ENCODE measurements at regions not wholly inside any gene's neighbourhood (a gene's known extent, or its start where the extent isn't known, plus 50 kb on each side); places are given as distances from the start of the nearest gene placed in this dataset.
"Not testable (repeated sequence)": the region's sequence is repeated elsewhere in the genome, so short reads cannot be mapped to it uniquely, and the experiment has no call there.

DNA sequence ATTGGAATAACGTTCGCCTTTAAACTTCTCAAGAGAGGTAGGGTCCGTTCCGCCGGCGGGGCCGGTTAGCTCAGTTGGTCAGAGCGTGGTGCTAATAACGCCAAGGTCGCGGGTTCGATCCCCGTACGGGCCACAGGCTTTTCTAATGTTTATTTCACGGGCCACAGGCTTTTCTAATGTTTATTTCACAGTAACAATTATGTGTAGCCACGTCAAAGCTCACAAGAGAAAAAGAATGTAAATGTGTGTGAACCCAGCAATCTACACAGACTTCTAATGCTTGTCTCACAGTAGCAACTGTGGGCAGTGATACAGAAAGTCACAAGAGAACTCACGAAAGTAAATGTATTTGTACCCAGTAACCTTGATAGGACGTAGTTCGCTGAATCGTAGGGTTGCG lies 121.0 kb upstream of the ZNF322 start:
- DNase-seq; H2AFZ ChIP-seq (ENCODE audit: low read length); H4K20me1 ChIP-seq (ENCODE audit: insufficient read depth, low read depth, low read length); H3K4me1 ChIP-seq (ENCODE audit: low read length); H3K27ac ChIP-seq (ENCODE audit: low read length); H3K4me3 ChIP-seq (ENCODE audit: low read length); H3K9ac ChIP-seq (ENCODE audit: low read length); H3K9me2 ChIP-seq (replicated peaks; ENCODE audit: insufficient read depth, low read length); H3K36me3 ChIP-seq (ENCODE audit: insufficient read depth, low read length); H3K27me3 ChIP-seq (ENCODE audit: low read length); H3K4me2 ChIP-seq (ENCODE audit: low read depth, low read length, poor library complexity, severe bottlenecking); H3K9me3 ChIP-seq (ENCODE audit: low read length); H3K79me2 ChIP-seq (ENCODE audit: low read length): not testable (repeated sequence)

DNA sequence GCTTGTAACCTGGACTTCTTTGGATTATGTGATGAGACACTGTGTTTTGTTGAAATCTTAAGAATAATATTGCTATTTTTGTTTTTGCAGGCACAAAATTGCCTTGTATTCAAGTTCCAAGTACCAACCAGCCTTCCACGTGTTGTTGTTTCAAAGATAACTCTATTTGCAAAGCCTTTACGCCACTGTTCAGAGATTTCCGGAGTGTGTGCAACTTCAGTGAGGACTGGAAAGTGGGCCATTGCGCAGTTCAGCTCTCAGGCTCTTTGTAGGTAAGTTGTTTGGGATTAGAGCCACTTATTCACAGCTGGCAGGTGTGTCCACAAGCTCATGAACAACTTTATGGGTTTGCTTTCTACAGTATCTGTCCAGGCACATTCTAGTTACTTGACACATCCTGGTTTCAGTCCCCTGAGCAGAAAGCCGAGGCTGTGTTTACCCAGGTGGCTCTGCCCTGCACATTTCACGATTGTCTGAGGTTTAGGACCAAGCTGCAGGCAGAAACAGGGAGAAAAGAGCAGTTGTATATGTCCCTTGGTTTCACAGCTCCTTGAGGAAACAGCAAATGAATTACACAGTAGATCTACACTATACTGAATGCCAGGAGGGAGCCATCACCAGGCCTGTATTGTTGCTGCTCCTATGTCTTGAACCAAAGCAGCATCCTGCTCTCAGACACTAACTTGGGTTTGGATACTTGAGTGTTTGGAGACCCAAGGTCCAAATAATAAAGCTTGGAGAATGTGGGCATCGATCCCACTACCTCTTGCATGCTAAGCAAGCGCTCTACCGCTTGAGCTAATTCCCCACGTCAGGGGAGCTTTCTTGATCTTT lies 136.1 kb upstream of the ZNF322 start:
- not testable (repeated sequence) for H3K4me3 ChIP-seq (ENCODE audit: low read length); H3K9me3 ChIP-seq (ENCODE audit: low read length); H3K27me3 ChIP-seq (ENCODE audit: low read length); H3K4me2 ChIP-seq (ENCODE audit: low read depth, low read length, poor library complexity, severe bottlenecking); DNase-seq; H3K9me2 ChIP-seq (replicated peaks; ENCODE audit: insufficient read depth, low read length); H3K36me3 ChIP-seq (ENCODE audit: insufficient read depth, low read length); H3K9ac ChIP-seq (ENCODE audit: low read length); H3K4me1 ChIP-seq (ENCODE audit: low read length); H2AFZ ChIP-seq (ENCODE audit: low read length); H3K27ac ChIP-seq (ENCODE audit: low read length); H4K20me1 ChIP-seq (ENCODE audit: insufficient read depth, low read depth, low read length); H3K79me2 ChIP-seq (ENCODE audit: low read length)

DNA sequence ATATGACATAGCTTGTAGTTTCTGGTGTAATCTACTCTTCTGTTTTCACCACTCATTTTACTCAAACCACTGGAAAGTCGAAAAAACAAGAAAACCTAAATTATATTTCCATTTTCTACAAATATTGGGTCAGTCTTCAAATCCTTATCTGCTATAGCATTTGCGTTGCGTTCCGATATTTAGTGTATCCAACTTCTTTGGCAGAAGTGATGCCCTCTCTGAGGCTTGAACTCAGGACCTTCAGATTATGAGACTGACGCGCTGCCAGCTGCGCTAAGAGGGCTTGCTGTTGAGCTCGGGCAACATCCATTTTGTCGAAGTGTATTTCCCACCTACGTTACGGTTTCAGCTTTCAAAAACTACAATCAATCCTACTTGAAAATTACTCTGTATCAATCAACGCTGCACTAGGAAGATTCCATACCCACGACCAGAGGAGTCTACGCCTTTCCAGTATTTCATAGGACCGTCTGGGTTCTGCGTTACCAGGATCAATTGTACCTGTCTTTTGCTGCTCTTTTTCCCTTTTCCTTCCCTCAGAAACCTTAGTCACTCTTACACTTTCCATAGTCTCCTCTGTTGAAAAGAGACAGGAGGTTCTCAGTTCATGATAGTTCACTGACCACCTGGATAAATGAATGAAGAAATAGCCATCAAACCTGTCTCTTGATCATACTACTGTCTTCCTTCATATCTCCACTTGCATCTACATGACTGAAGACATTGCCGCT lies 140.5 kb upstream of the ZNF322 start:
- not testable (repeated sequence) for H3K27ac ChIP-seq (ENCODE audit: low read length); H3K79me2 ChIP-seq (ENCODE audit: low read length); H3K4me3 ChIP-seq (ENCODE audit: low read length); H3K27me3 ChIP-seq (ENCODE audit: low read length); H4K20me1 ChIP-seq (ENCODE audit: insufficient read depth, low read depth, low read length); H3K9me3 ChIP-seq (ENCODE audit: low read length); DNase-seq; H2AFZ ChIP-seq (ENCODE audit: low read length); H3K36me3 ChIP-seq (ENCODE audit: insufficient read depth, low read length); H3K4me2 ChIP-seq (ENCODE audit: low read depth, low read length, poor library complexity, severe bottlenecking); H3K4me1 ChIP-seq (ENCODE audit: low read length); H3K9me2 ChIP-seq (replicated peaks; ENCODE audit: insufficient read depth, low read length); H3K9ac ChIP-seq (ENCODE audit: low read length)

DNA sequence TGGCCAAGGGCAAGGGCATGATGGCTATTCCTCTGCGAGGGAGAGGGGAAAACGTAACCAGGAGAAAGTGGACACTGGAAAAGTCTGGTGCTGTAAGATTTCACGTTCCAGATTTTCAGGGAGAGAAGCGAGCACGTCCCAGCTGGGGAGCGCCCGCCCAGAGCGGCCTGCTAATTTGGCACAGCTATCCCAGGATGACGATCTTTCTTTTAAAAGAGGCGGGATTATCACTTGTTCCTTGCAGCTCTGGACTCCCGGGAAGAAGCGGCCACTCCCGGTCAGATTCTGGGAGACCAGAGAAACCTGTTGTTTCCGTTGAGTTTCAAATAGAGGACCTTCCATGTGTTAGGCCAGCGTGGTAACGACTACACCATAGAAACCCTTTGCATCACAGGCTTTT lies 144.2 kb upstream of the ZNF322 start:
- H3K27me3 ChIP-seq (ENCODE audit: low read length); H3K4me2 ChIP-seq (ENCODE audit: low read depth, low read length, poor library complexity, severe bottlenecking); H2AFZ ChIP-seq (ENCODE audit: low read length); H3K79me2 ChIP-seq (ENCODE audit: low read length); H3K4me1 ChIP-seq (ENCODE audit: low read length); H3K9ac ChIP-seq (ENCODE audit: low read length); H3K9me3 ChIP-seq (ENCODE audit: low read length); H3K36me3 ChIP-seq (ENCODE audit: insufficient read depth, low read length); H3K27ac ChIP-seq (ENCODE audit: low read length); H3K4me3 ChIP-seq (ENCODE audit: low read length); DNase-seq; H3K9me2 ChIP-seq (replicated peaks; ENCODE audit: insufficient read depth, low read length); H4K20me1 ChIP-seq (ENCODE audit: insufficient read depth, low read depth, low read length): not testable (repeated sequence)

DNA sequence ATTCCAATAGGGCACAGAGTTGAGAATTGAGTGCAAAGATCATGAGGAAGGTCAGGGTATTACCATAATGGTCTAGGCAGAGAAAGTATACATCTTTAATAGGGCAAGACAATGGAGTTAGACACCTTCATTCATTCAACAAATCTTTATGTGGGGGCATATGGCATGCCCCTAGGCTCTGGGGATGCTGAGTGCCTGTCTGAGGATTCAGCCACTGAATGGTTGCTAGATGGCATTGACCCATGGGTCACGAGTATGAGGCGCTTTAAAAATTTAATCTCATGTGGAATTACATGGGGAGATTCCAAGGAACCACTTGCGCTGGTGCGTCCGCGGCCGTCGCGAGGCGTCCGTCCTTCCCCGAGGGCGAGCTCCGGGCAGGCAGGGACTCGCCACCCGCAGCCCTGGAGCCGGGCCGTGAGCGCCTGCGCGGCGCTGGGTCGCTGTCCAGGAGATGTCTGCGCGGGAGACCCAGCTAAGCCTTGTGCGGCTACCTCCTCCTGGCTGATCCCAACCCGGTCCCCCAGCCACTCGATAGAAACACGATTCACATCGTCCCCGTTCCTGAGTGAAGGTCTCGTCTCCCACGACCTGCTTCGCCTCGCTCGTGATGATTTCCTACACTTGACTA lies 152.1 kb upstream of the ZNF322 start:
- not testable (repeated sequence) for H4K20me1 ChIP-seq (ENCODE audit: insufficient read depth, low read depth, low read length); H3K36me3 ChIP-seq (ENCODE audit: insufficient read depth, low read length); H3K27ac ChIP-seq (ENCODE audit: low read length); DNase-seq; H3K9me2 ChIP-seq (replicated peaks; ENCODE audit: insufficient read depth, low read length); H3K9ac ChIP-seq (ENCODE audit: low read length); H3K4me1 ChIP-seq (ENCODE audit: low read length); H2AFZ ChIP-seq (ENCODE audit: low read length); H3K79me2 ChIP-seq (ENCODE audit: low read length); H3K4me2 ChIP-seq (ENCODE audit: low read depth, low read length, poor library complexity, severe bottlenecking); H3K4me3 ChIP-seq (ENCODE audit: low read length); H3K9me3 ChIP-seq (ENCODE audit: low read length); H3K27me3 ChIP-seq (ENCODE audit: low read length)

DNA sequence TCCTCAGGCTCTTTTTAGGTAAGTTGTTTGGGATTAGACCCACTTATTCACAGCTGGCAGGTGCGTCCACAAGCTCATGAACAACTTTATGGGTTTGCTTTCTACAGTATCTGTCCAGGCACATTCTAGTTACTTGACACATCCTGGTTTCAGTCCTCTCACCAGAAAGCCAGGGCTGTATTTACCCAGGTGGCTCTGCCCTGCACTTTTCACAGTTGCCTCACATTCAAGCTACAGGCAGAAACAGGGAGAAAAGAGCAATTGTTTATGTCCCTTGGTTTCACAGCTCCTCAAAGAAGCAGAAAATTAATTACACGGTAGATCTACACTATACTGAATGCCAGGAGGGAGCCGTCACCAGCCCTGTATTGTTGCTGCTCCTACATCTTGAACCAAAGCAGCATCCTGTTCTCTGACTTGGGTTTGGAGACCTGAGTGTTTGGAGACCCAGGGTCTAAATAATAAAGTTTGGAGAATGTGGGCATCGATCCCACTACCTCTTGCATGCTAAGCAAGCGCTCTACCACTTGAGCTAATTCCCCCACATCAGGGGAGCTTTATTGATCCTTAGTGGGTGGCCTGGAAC lies 159.2 kb upstream of the ZNF322 start:
- H3K36me3 ChIP-seq (ENCODE audit: insufficient read depth, low read length); H3K27ac ChIP-seq (ENCODE audit: low read length); H3K27me3 ChIP-seq (ENCODE audit: low read length); H3K79me2 ChIP-seq (ENCODE audit: low read length); H3K4me1 ChIP-seq (ENCODE audit: low read length); H3K9ac ChIP-seq (ENCODE audit: low read length); H3K4me2 ChIP-seq (ENCODE audit: low read depth, low read length, poor library complexity, severe bottlenecking); H4K20me1 ChIP-seq (ENCODE audit: insufficient read depth, low read depth, low read length); H2AFZ ChIP-seq (ENCODE audit: low read length); DNase-seq; H3K9me3 ChIP-seq (ENCODE audit: low read length); H3K9me2 ChIP-seq (replicated peaks; ENCODE audit: insufficient read depth, low read length); H3K4me3 ChIP-seq (ENCODE audit: low read length): not testable (repeated sequence)

DNA sequence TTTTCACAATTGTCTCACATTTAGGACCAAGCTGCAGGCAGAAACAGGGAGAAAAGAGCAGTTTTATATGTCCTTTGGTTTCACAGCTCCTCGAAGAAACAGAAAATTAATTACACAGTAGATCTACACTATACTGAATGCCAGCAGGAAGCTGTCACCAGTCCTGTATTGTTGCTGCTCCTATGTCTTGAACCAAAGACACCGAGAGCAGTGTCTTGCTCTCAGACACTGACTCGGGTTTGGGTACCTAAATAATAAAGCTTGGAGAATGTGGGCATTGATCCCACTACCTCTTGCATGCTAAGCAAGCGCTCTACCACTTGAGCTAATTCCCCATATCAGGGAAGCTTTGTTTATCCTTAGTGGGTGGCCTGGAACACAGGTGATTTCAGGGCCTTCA lies 168.4 kb upstream of the ZNF322 start:
- H3K79me2 ChIP-seq (ENCODE audit: low read length); H3K36me3 ChIP-seq (ENCODE audit: insufficient read depth, low read length); H3K4me3 ChIP-seq (ENCODE audit: low read length); H3K4me2 ChIP-seq (ENCODE audit: low read depth, low read length, poor library complexity, severe bottlenecking); H3K9me3 ChIP-seq (ENCODE audit: low read length); H3K9ac ChIP-seq (ENCODE audit: low read length); DNase-seq; H3K4me1 ChIP-seq (ENCODE audit: low read length); H4K20me1 ChIP-seq (ENCODE audit: insufficient read depth, low read depth, low read length); H3K27ac ChIP-seq (ENCODE audit: low read length); H3K9me2 ChIP-seq (replicated peaks; ENCODE audit: insufficient read depth, low read length); H2AFZ ChIP-seq (ENCODE audit: low read length); H3K27me3 ChIP-seq (ENCODE audit: low read length): not testable (repeated sequence)

DNA sequence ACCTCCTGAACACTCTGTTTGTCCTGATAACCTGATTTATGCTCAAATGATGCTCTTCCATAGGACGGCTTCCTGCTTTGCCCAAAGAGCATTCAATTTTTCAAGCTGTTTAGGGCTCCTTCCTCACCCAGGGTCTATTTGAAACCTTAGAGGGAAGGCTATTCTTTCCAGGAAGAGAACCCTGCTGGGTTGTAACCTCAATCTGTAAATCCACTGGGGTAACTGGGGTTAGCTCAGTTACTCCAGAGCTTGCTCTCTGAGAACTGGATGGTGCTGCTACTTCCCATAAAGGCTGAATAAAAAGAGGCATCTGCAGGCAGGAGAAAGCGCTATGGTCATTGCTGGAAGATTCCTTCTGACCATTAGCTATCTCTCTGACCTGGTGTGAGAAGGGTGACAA lies 169.9 kb upstream of the ZNF322 start:
- H3K36me3 ChIP-seq (ENCODE audit: insufficient read depth, low read length); H3K9me3 ChIP-seq (ENCODE audit: low read length); H2AFZ ChIP-seq (ENCODE audit: low read length); H3K4me3 ChIP-seq (ENCODE audit: low read length); H3K79me2 ChIP-seq (ENCODE audit: low read length); H3K27ac ChIP-seq (ENCODE audit: low read length); H3K27me3 ChIP-seq (ENCODE audit: low read length); H3K4me1 ChIP-seq (ENCODE audit: low read length); H3K9ac ChIP-seq (ENCODE audit: low read length); H3K9me2 ChIP-seq (replicated peaks; ENCODE audit: insufficient read depth, low read length); H3K4me2 ChIP-seq (ENCODE audit: low read depth, low read length, poor library complexity, severe bottlenecking); H4K20me1 ChIP-seq (ENCODE audit: insufficient read depth, low read depth, low read length); DNase-seq: not testable (repeated sequence)
